ENCODE measurements at regions not wholly inside any gene's neighbourhood (a gene's known extent, or its start where the extent isn't known, plus 50 kb on each side); places are given as distances from the start of the nearest gene placed in this dataset.

GRCh38 chr20:62578294-62578897, 63.9 kb upstream of the SLCO4A1 start:
- FAIRE-seq, result no peak
- ChIA-PET POLR2A (no interaction called here), CTCF (ENCODE audit: low intra/inter-chr PET ratio, low total read pairs) (no interaction called here)
- BruUV-seq (replicated peaks), result no TSS peak
- Histone ChIP-seq H3K4me1 (ENCODE audit: insufficient read depth, low read length) (no peaks in the 10 kb centered on the region), H3K27me3 (ENCODE audit: control insufficient read depth in 1 of 2, insufficient read depth in 2 of 2, low read length in 2 of 2) (peaks cover 9 to 93% of the 10 kb centered on the region in 2 experiments; a peak in 4 of 5 replicates), H4K20me1 (ENCODE audit: insufficient read depth, low read length) (peaks cover 18% of the 10 kb centered on the region; the same call in 1 of the 2 replicates), H3K36me3 (replicated peaks in 1 of 2; ENCODE audit: control insufficient read depth in 1 of 2, insufficient read depth in 2 of 2, low read length in 2 of 2) (no peaks in the 10 kb centered on the region), H3K79me2 (ENCODE audit: insufficient read depth, low read length) (no peaks in the 10 kb centered on the region), H3K9me3 (ENCODE audit: low read length) (no peaks in the 10 kb centered on the region), H2AFZ (ENCODE audit: low read length) (no peak overlapping the region), H3K4me2 (ENCODE audit: low read depth, low read length) (no peak overlapping the region), H3K27ac (ENCODE audit: extremely low read length, insufficient read depth, low read length) (no peak overlapping the region), H3K4me3 (replicated peaks in 1 of 3; ENCODE audit: insufficient read depth in 1 of 3, low read depth in 2 of 3, low read length in 3 of 3) (no peak overlapping the region), H3K9ac (ENCODE audit: insufficient read depth, low read depth, low read length) (no peak overlapping the region)
- peak; percentile 54 for ATAC-seq
- peak; percentile 24 for DNase-seq (ENCODE audit: low spot score)
- 25% methylated on average over 18 of the region's 20 CpGs for WGBS (ENCODE audit: low lambda C conversion rate)
- intact Hi-C loops (cut with micrococcal nuclease; ENCODE audit: unreplicated experiment) (no loop called here), in situ Hi-C loops (cut with HindIII; ENCODE audit: extremely low pct_ligation_motif_present, low pct_unique_long_range_greater_than_20kb) (no loop called here)
- TF ChIP-seq ZNF776 (CRISPR knock-in tag; IDR thresholded peaks at IDR 0.05), result 0 out of 2 replicates have a peak, but pooled peaks have one; percentile 36
- TF ChIP-seq ZNF18 (CRISPR knock-in tag; IDR thresholded peaks at IDR 0.05; ENCODE audit: insufficient replicate concordance), result no peak
- TF ChIP-seq, protein P1, sequence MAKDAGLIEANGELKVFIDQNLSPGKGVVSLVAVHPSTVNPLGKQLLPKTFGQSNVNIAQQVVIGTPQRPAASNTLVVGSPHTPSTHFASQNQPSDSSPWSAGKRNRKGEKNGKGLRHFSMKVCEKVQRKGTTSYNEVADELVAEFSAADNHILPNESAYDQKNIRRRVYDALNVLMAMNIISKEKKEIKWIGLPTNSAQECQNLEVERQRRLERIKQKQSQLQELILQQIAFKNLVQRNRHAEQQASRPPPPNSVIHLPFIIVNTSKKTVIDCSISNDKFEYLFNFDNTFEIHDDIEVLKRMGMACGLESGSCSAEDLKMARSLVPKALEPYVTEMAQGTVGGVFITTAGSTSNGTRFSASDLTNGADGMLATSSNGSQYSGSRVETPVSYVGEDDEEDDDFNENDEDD (CRISPR knock-in tag; IDR thresholded peaks at IDR 0.05; ENCODE audit: borderline replicate concordance), result peak; percentile 12; the same call in 1 of the 2 replicates
- TF ChIP-seq ZNF550 (CRISPR knock-in tag; IDR thresholded peaks at IDR 0.05; ENCODE audit: borderline replicate concordance), result no peak
- no peak for TF ChIP-seq KLF11 (CRISPR knock-in tag; IDR thresholded peaks at IDR 0.05)
- no peak for TF ChIP-seq SPEN (CRISPR knock-in tag; IDR thresholded peaks at IDR 0.05; ENCODE audit: low read depth)
- no peak for TF ChIP-seq NFKBIZ (CRISPR knock-in tag; IDR thresholded peaks at IDR 0.05)
- TF ChIP-seq MED1 (CRISPR knock-in tag; IDR thresholded peaks at IDR 0.05), result no peak
- no peak for TF ChIP-seq KDM2A (CRISPR knock-in tag; IDR thresholded peaks at IDR 0.05; ENCODE audit: borderline replicate concordance, low read depth)
- no peak for TF ChIP-seq NR2F1 (CRISPR knock-in tag; IDR thresholded peaks at IDR 0.05)
- TF ChIP-seq ETV6 (CRISPR knock-in tag; conservative IDR thresholded peaks at IDR 0.05), result no peak
- TF ChIP-seq BORCS8-MEF2B (CRISPR knock-in tag; IDR thresholded peaks at IDR 0.05), result no peak
- TF ChIP-seq FOXO4 (CRISPR knock-in tag; conservative IDR thresholded peaks at IDR 0.05), result no peak
- no peak for TF ChIP-seq ZFP90 (CRISPR knock-in tag; IDR thresholded peaks at IDR 0.05; ENCODE audit: borderline replicate concordance)
- TF ChIP-seq, protein P2, sequence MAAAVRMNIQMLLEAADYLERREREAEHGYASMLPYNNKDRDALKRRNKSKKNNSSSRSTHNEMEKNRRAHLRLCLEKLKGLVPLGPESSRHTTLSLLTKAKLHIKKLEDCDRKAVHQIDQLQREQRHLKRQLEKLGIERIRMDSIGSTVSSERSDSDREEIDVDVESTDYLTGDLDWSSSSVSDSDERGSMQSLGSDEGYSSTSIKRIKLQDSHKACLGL (CRISPR knock-in tag; IDR thresholded peaks at IDR 0.05), result 0 out of 2 replicates have a peak, but pooled peaks have one; percentile 16
- TF ChIP-seq, protein P3, sequence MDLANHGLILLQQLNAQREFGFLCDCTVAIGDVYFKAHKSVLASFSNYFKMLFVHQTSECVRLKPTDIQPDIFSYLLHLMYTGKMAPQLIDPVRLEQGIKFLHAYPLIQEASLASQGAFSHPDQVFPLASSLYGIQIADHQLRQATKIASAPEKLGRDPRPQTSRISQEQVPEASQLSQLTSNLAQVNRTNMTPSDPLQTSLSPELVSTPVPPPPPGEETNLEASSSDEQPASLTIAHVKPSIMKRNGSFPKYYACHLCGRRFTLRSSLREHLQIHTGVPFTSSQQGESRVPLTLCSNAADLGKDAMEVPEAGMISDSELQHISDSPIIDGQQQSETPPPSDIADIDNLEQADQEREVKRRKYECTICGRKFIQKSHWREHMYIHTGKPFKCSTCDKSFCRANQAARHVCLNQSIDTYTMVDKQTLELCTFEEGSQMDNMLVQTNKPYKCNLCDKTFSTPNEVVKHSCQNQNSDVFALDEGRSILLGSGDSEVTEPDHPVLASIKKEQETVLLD (CRISPR knock-in tag; IDR thresholded peaks at IDR 0.05; ENCODE audit: low read depth), result no peak

Data from HepG2 (cell line).